ENCODE measurements at regions not wholly inside any gene's neighbourhood (a gene's known extent, or its start where the extent isn't known, plus 50 kb on each side); places are given as distances from the start of the nearest gene placed in this dataset.

DNA sequence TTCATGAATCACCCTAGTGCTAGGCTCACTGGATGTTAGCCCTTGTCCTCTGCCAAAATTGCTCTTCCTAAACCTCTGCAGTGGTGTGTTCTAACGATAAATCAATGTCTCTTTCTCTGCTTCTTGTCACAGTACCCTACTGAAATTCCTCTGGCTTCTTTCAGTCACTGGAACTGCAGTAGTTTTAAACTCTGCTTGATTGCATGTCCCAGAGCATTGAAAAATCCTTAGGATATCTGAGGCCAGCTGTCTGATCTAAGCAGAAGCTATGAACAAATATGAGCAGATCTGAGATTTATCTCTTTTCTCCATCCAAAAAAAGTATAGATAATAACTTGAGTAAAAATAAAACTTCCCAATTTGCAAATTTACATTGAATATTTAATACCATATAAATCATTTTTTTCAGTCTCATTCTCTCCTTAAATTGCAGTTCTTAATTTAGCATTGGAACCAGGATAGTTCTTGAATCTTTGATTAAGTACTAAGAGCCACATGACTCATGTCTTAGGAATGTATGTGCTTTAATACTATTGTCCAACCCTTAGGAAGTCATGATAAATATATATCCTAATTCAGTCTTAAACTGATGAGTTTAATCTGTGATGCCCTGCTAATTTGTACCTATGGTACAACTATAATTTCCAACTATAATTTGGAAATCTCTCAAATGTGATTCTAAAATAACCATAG lies 169.7 kb downstream of the PDHA2 start:
- POLR2A ChIA-PET = no interaction called here

More for the DNA sequence above, 169.7 kb downstream of the PDHA2 start:
- no peaks in the 10 kb centered on the region for H3K9me3 ChIP-seq (ENCODE audit: control insufficient read depth in 1 of 2, insufficient read depth in 1 of 2, low read depth in 1 of 2, low read length in 2 of 2)
- H4K20me1 ChIP-seq (ENCODE audit: insufficient read depth) = no peaks in the 10 kb centered on the region
- H3K27me3 ChIP-seq (ENCODE audit: insufficient read depth, low read length) = no peaks in the 10 kb centered on the region
- DNase-seq (ENCODE audit: low read depth, low spot score) = no peak
- H3K4me1 ChIP-seq (ENCODE audit: control insufficient read depth in 1 of 2, insufficient read depth in 2 of 2, low read length in 2 of 2) = peaks cover 0 to 4% of the 10 kb centered on the region in 2 experiments; a peak in 2 of 4 replicates
- H3K9ac ChIP-seq (ENCODE audit: low read length) = no peak overlapping the region
- no peak overlapping the region; the same call in 1 of the 2 replicates for H3K4me2 ChIP-seq (ENCODE audit: low read length)
- no peaks in the 10 kb centered on the region for H3K79me2 ChIP-seq (ENCODE audit: insufficient read depth, low read length)
- H3K36me3 ChIP-seq (ENCODE audit: control insufficient read depth in 1 of 2, insufficient read depth in 2 of 2, low read length in 2 of 2) = no peaks in the 10 kb centered on the region
- no peak for ATAC-seq
- H3K27ac ChIP-seq (ENCODE audit: low read depth, low read length) = no peak overlapping the region
- ChIA-PET CTCF (no interaction called here), RAD21 (ENCODE audit: low non-redundant PET in 1 of 2, low total read pairs in 2 of 2, uncharacterized antibody in 2 of 2, unreplicated experiment in 2 of 2) (no interaction called here)
- BruUV-seq (replicated peaks) = no TSS peak
- peak overlapping the region; percentile 49 for H2AFZ ChIP-seq (ENCODE audit: low read depth, low read length, poor library complexity, severe bottlenecking)
- intact Hi-C loops (cut with micrococcal nuclease) = no loop called here
- H3K4me3 ChIP-seq (replicated peaks in 1 of 2; ENCODE audit: low read depth in 1 of 2, low read length in 2 of 2) = no peak overlapping the region
- H3K9me2 ChIP-seq (ENCODE audit: insufficient read depth) = no peaks in the 10 kb centered on the region
- TF ChIP-seq ELF1 (IDR thresholded peaks at IDR 0.05; ENCODE audit: borderline replicate concordance, low read depth) = no peak
- TF ChIP-seq EZH2 (IDR thresholded peaks at IDR 0.05) = no peak
- TF ChIP-seq CBX3 (IDR thresholded peaks at IDR 0.05; ENCODE audit: low read depth) = no peak
- no peak for TF ChIP-seq SRF (IDR thresholded peaks at IDR 0.05; ENCODE audit: low read depth)
- no peak for TF ChIP-seq CEBPB (IDR thresholded peaks at IDR 0.05; ENCODE audit: low read depth)
- TF ChIP-seq TCF7L2 (IDR thresholded peaks at IDR 0.05; ENCODE audit: borderline replicate concordance, extremely low read depth, insufficient read depth, insufficient read length) = no peak
- no peak for TF ChIP-seq SP1 (IDR thresholded peaks at IDR 0.05; ENCODE audit: low read depth)
- no peak for TF ChIP-seq POLR2A (IDR thresholded peaks at IDR 0.05; ENCODE audit: borderline replicate concordance, extremely low read depth, insufficient read depth, insufficient read length)
- TF ChIP-seq, protein P1, sequence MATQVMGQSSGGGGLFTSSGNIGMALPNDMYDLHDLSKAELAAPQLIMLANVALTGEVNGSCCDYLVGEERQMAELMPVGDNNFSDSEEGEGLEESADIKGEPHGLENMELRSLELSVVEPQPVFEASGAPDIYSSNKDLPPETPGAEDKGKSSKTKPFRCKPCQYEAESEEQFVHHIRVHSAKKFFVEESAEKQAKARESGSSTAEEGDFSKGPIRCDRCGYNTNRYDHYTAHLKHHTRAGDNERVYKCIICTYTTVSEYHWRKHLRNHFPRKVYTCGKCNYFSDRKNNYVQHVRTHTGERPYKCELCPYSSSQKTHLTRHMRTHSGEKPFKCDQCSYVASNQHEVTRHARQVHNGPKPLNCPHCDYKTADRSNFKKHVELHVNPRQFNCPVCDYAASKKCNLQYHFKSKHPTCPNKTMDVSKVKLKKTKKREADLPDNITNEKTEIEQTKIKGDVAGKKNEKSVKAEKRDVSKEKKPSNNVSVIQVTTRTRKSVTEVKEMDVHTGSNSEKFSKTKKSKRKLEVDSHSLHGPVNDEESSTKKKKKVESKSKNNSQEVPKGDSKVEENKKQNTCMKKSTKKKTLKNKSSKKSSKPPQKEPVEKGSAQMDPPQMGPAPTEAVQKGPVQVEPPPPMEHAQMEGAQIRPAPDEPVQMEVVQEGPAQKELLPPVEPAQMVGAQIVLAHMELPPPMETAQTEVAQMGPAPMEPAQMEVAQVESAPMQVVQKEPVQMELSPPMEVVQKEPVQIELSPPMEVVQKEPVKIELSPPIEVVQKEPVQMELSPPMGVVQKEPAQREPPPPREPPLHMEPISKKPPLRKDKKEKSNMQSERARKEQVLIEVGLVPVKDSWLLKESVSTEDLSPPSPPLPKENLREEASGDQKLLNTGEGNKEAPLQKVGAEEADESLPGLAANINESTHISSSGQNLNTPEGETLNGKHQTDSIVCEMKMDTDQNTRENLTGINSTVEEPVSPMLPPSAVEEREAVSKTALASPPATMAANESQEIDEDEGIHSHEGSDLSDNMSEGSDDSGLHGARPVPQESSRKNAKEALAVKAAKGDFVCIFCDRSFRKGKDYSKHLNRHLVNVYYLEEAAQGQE (IDR thresholded peaks at IDR 0.05; ENCODE audit: low read depth) = no peak
- TF ChIP-seq ZFX (IDR thresholded peaks at IDR 0.05) = no peak
- TF ChIP-seq ZNF274 (IDR thresholded peaks at IDR 0.05; ENCODE audit: low read depth, low read length) = no peak
- no peak for TF ChIP-seq YY1 (IDR thresholded peaks at IDR 0.05; ENCODE audit: extremely low read depth, insufficient replicate concordance, low read depth, low read length)
- TF ChIP-seq POLR2AphosphoS5 (IDR thresholded peaks at IDR 0.05; ENCODE audit: low read depth, low read length) = no peak
- TF ChIP-seq FOSL1 (IDR thresholded peaks at IDR 0.05; ENCODE audit: low read depth) = no peak
